ENCODE measurements at regions not wholly inside any gene's neighbourhood (a gene's known extent, or its start where the extent isn't known, plus 50 kb on each side); places are given as distances from the start of the nearest gene placed in this dataset.

GRCh38 chr3:110352841-110353604 lies 718.6 kb upstream of the NECTIN3 start:
- no peak for TF ChIP-seq EP300 (conservative IDR thresholded peaks at IDR 0.05; ENCODE audit: poor library complexity, severe bottlenecking)
- TF ChIP-seq CTCF (IDR thresholded peaks at IDR 0.05; ENCODE audit: poor library complexity, severe bottlenecking) = no peak
- TF ChIP-seq POLR2AphosphoS5 (IDR thresholded peaks at IDR 0.05) = no peak
- TF ChIP-seq MXI1 (conservative IDR thresholded peaks at IDR 0.05; ENCODE audit: poor library complexity, severe bottlenecking) = no peak
- TF ChIP-seq EZH2 (IDR thresholded peaks at IDR 0.05; ENCODE audit: borderline replicate concordance, insufficient read depth, low read length, poor library complexity, severe bottlenecking) = no peak
- TF ChIP-seq, protein P1, sequence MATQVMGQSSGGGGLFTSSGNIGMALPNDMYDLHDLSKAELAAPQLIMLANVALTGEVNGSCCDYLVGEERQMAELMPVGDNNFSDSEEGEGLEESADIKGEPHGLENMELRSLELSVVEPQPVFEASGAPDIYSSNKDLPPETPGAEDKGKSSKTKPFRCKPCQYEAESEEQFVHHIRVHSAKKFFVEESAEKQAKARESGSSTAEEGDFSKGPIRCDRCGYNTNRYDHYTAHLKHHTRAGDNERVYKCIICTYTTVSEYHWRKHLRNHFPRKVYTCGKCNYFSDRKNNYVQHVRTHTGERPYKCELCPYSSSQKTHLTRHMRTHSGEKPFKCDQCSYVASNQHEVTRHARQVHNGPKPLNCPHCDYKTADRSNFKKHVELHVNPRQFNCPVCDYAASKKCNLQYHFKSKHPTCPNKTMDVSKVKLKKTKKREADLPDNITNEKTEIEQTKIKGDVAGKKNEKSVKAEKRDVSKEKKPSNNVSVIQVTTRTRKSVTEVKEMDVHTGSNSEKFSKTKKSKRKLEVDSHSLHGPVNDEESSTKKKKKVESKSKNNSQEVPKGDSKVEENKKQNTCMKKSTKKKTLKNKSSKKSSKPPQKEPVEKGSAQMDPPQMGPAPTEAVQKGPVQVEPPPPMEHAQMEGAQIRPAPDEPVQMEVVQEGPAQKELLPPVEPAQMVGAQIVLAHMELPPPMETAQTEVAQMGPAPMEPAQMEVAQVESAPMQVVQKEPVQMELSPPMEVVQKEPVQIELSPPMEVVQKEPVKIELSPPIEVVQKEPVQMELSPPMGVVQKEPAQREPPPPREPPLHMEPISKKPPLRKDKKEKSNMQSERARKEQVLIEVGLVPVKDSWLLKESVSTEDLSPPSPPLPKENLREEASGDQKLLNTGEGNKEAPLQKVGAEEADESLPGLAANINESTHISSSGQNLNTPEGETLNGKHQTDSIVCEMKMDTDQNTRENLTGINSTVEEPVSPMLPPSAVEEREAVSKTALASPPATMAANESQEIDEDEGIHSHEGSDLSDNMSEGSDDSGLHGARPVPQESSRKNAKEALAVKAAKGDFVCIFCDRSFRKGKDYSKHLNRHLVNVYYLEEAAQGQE (IDR thresholded peaks at IDR 0.05; ENCODE audit: borderline replicate concordance) = no peak
